WI38 (cell line): ENCODE measurements at regions not wholly inside any gene's neighbourhood (a gene's known extent, or its start where the extent isn't known, plus 50 kb on each side); places are given as distances from the start of the nearest gene placed in this dataset.

Source experiments
- H3K4me3 ChIP-seq: 2 replicates; pipeline ENCODE4 v1.5.1; 2011; ENCODE audit warnings: low read depth, mild to moderate bottlenecking, control low read depth, low read length
- TF ChIP-seq, protein P1 (sequence below): IDR thresholded peaks from 2 replicates; pipeline ENCODE4 v1.5.1; 2012; ENCODE audit warnings: low read depth, mild to moderate bottlenecking, control low read depth, low read length

DNA sequence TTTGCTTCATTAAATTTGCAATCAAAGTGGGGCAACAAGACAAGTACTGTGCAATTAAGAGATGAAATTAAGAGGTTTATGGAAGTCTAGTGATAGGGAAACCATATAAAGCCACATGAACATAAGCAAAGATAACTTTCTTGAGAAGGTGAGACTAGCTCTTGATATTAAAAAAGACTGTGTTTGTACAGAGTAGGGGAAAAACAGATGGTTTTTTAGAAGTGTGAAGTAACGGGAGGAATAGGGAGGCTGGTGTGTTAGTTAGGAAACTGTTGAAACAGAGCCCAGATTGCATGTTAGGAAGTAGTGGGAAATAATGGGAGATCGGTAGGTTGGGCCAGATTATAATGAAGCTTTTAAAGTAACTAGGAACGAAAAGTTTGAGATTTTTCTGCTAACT is 149.8 kb upstream of the FREM2 start:
- no peak overlapping the region for H3K4me3 ChIP-seq
- TF ChIP-seq, protein P1, sequence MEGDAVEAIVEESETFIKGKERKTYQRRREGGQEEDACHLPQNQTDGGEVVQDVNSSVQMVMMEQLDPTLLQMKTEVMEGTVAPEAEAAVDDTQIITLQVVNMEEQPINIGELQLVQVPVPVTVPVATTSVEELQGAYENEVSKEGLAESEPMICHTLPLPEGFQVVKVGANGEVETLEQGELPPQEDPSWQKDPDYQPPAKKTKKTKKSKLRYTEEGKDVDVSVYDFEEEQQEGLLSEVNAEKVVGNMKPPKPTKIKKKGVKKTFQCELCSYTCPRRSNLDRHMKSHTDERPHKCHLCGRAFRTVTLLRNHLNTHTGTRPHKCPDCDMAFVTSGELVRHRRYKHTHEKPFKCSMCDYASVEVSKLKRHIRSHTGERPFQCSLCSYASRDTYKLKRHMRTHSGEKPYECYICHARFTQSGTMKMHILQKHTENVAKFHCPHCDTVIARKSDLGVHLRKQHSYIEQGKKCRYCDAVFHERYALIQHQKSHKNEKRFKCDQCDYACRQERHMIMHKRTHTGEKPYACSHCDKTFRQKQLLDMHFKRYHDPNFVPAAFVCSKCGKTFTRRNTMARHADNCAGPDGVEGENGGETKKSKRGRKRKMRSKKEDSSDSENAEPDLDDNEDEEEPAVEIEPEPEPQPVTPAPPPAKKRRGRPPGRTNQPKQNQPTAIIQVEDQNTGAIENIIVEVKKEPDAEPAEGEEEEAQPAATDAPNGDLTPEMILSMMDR: no peak

- no peak overlapping the region for H3K4me3 ChIP-seq
- TF ChIP-seq, protein P1: no peak
Measured at GRCh38 chr13:38538422-38538821, 148.5 kb upstream of the FREM2 start.

GRCh38 chr13:38539632-38540031 is 147.2 kb upstream of the FREM2 start:
- H3K4me3 ChIP-seq: no peak overlapping the region
- TF ChIP-seq, protein P1: no peak

DNA sequence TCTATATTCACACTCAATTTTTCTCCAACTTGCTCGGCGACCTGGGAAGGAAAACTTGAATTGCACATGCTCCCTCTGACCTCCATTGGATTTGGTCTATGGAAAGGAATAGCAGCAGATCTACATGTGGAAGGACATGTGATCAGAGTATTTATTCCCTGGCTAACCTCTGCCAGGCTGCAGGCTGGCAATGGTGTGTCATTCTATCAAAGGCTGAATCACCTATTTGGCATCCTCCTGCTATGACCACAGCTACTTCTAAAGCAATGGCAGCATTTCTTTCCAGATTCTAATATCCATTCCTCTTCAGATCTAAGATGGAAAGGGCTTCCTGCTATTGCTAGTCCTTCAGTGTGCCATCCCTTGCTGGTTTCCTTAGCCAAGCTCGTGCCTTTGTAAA is 144.3 kb upstream of the FREM2 start:
- no peak overlapping the region for H3K4me3 ChIP-seq
- TF ChIP-seq, protein P1: no peak

- TF ChIP-seq, protein P1: no peak
- H3K4me3 ChIP-seq: no peak overlapping the region
Measured at GRCh38 chr13:38543561-38543960, 143.3 kb upstream of the FREM2 start.

- H3K4me3 ChIP-seq: no peak overlapping the region
- TF ChIP-seq, protein P1: no peak
Measured at GRCh38 chr13:38563739-38564138, 123.1 kb upstream of the FREM2 start.

DNA sequence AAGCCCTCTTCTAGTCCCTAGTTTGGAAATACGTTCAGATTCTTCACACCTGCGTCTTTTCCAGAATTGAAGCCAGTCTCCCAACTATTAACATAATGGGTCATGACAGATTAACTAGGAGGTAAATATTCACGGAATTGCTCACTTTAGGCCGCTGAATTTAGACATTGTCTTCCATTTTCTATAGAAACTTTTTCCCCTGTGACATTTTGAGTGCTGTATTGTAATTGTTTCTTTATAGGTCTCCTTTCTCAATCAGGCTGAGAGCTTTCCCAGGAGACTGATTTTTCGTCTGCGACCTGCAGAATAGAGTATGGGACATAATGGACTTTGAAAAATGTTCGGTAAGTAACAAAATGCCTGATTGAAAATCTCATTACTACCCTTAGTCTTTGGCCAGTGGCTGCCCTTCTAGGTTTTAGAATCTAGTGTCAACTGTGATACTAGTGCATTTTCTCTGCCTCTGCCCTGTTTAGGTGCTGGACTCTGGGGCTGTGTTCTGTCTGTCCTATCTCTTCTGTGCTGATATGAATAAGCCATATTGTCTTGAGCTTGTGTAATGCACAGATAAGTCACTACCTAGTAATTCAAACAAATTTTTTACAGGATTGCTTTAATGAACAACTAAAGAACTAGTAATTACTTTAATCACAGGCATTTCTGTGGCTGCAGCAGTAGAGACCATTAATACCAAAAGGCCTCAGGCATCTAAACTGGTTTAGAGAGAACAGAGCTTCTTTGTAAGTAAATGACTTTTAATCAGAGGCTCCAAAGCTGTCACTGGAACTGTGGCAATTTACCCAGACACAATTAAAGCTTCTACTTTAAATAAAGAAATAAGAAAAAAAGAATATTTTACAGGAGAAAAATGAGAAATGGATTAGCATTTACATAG is 122.4 kb upstream of the FREM2 start:
- H3K4me3 ChIP-seq: no peak overlapping the region
- TF ChIP-seq, protein P1: no peak
